Glutamatergic neuron (in vitro differentiated cells): ENCODE measurements at regions not wholly inside any gene's neighbourhood (a gene's known extent, or its start where the extent isn't known, plus 50 kb on each side); places are given as distances from the start of the nearest gene placed in this dataset.

Experiments
- DNase-seq: peaks from one replicate; pipeline ENCODE4 v3.0.0; 2022
- H3K27ac Mint-ChIP-seq: one replicate; pipeline ENCODE4 v1.8.0; 2020; ENCODE audit warnings: mild to moderate bottlenecking, mixed read lengths, inconsistent platforms; ENCODE audit not compliant: unreplicated experiment
- H3K27me3 Mint-ChIP-seq: one replicate; pipeline ENCODE4 v1.8.0; 2020; ENCODE audit warnings: mild to moderate bottlenecking, moderate library complexity, mixed read lengths, inconsistent platforms; ENCODE audit not compliant: unreplicated experiment
- H3K36me3 Mint-ChIP-seq: one replicate; pipeline ENCODE4 v1.8.0; 2020; ENCODE audit warnings: mild to moderate bottlenecking, mixed read lengths, inconsistent platforms; ENCODE audit not compliant: unreplicated experiment
- H3K4me1 Mint-ChIP-seq: one replicate; pipeline ENCODE4 v1.8.0; 2020; ENCODE audit warnings: mild to moderate bottlenecking, low read depth, mixed read lengths, inconsistent platforms; ENCODE audit not compliant: unreplicated experiment
- H3K4me3 Mint-ChIP-seq: one replicate; pipeline ENCODE4 v1.8.0; 2020; ENCODE audit warnings: mild to moderate bottlenecking, mixed read lengths, inconsistent platforms; ENCODE audit not compliant: unreplicated experiment
- H3K9me3 Mint-ChIP-seq: one replicate; pipeline ENCODE4 v1.8.0; 2020; ENCODE audit warnings: mild to moderate bottlenecking, moderate library complexity, mixed read lengths, inconsistent platforms; ENCODE audit not compliant: unreplicated experiment
- CTCF ChIP-seq: fragments of 200-600 bp; sonication (generic); IDR thresholded peaks from one replicate; pipeline ENCODE4 v1.5.0; 2021; ENCODE audit not compliant: partially characterized antibody, unreplicated experiment

GRCh38 chr3:22334996-22335395 is 584.0 kb upstream of the ZNF385D start:
- H3K27me3 Mint-ChIP-seq: peaks cover 3% of the 10 kb centered on the region
- no peak overlapping the region for H3K27ac Mint-ChIP-seq
- no peak for DNase-seq
- H3K36me3 Mint-ChIP-seq: no peaks in the 10 kb centered on the region
- H3K4me1 Mint-ChIP-seq: no peaks in the 10 kb centered on the region
- TF ChIP-seq CTCF: no peak
- H3K4me3 Mint-ChIP-seq: no peak overlapping the region
- H3K9me3 Mint-ChIP-seq: no peaks in the 10 kb centered on the region

GRCh38 chr3:22349215-22349851 is 598.3 kb upstream of the ZNF385D start:
- Mint-ChIP-seq H3K4me3 (no peak overlapping the region), H3K9me3 (no peaks in the 10 kb centered on the region), H3K36me3 (no peaks in the 10 kb centered on the region), H3K4me1 (no peaks in the 10 kb centered on the region), H3K27ac (no peak overlapping the region), H3K27me3 (no peaks in the 10 kb centered on the region)
- DNase-seq: no peak
- TF ChIP-seq CTCF: no peak

- H3K4me3 Mint-ChIP-seq: no peak overlapping the region
- DNase-seq: no peak
- H3K4me1 Mint-ChIP-seq: no peaks in the 10 kb centered on the region
- no peaks in the 10 kb centered on the region for H3K27me3 Mint-ChIP-seq
- TF ChIP-seq CTCF: no peak
- no peak overlapping the region for H3K27ac Mint-ChIP-seq
- no peaks in the 10 kb centered on the region for H3K36me3 Mint-ChIP-seq
- H3K9me3 Mint-ChIP-seq: no peaks in the 10 kb centered on the region
These were observed 600.8 kb upstream of the ZNF385D start for GRCh38 chr3:22351806-22352205.

GRCh38 chr3:22353126-22353525 is 602.1 kb upstream of the ZNF385D start:
- H3K4me1 Mint-ChIP-seq: no peaks in the 10 kb centered on the region

More at GRCh38 chr3:22353126-22353525, 602.1 kb upstream of the ZNF385D start:
- DNase-seq: no peak
- no peaks in the 10 kb centered on the region for H3K9me3 Mint-ChIP-seq
- TF ChIP-seq CTCF: no peak
- no peaks in the 10 kb centered on the region for H3K36me3 Mint-ChIP-seq
- no peak overlapping the region for H3K4me3 Mint-ChIP-seq
- no peak overlapping the region for H3K27ac Mint-ChIP-seq
- H3K27me3 Mint-ChIP-seq: no peaks in the 10 kb centered on the region
